GM18502 (cell line): ENCODE measurements at regions not wholly inside any gene's neighbourhood (a gene's known extent, or its start where the extent isn't known, plus 50 kb on each side); places are given as distances from the start of the nearest gene placed in this dataset.

ENCODE experiments used
- ATAC-seq: cut with Tn5 transposase; IDR thresholded peaks from one replicate; pipeline ENCODE4 v1.9.1; 2021; ENCODE audit warnings: mild to moderate bottlenecking; ENCODE audit not compliant: unreplicated experiment, poor library complexity

GRCh38 chr17:77572851-77573250, 385.7 kb upstream of the TNRC6C start:
- no peak for ATAC-seq

- no peak for ATAC-seq
Measured at GRCh38 chr17:77577491-77577890, 381.0 kb upstream of the TNRC6C start.

- no peak for ATAC-seq
Measured at GRCh38 chr17:77579131-77579530, 379.4 kb upstream of the TNRC6C start.

- ATAC-seq, result no peak
Measured at GRCh38 chr17:77579682-77580081, 378.8 kb upstream of the TNRC6C start.

GRCh38 chr17:77580531-77581270, 377.8 kb upstream of the TNRC6C start:
- no peak for ATAC-seq

GRCh38 chr17:77581480-77581879, 377.0 kb upstream of the TNRC6C start:
- no peak for ATAC-seq

GRCh38 chr17:77585142-77585860, 373.2 kb upstream of the TNRC6C start:
- no peak for ATAC-seq

- no peak for ATAC-seq
Measured at GRCh38 chr17:77590951-77591735, 367.4 kb upstream of the TNRC6C start.

GRCh38 chr17:77592106-77592865, 366.2 kb upstream of the TNRC6C start:
- ATAC-seq, result no peak

GRCh38 chr17:77593081-77593480, 365.4 kb upstream of the TNRC6C start:
- ATAC-seq, result no peak

GRCh38 chr17:77594416-77595209, 363.9 kb upstream of the TNRC6C start:
- no peak for ATAC-seq

- ATAC-seq, result no peak
Measured at GRCh38 chr17:77596491-77597417, 361.7 kb upstream of the TNRC6C start.

GRCh38 chr17:77597418-77598240, 360.9 kb upstream of the TNRC6C start:
- ATAC-seq, result no peak

- ATAC-seq, result no peak
Measured at GRCh38 chr17:77598241-77598620, 360.3 kb upstream of the TNRC6C start.

- ATAC-seq, result no peak
Measured at GRCh38 chr17:77599699-77600098, 358.8 kb upstream of the TNRC6C start.

- ATAC-seq, result no peak
Measured at GRCh38 chr17:77600346-77600745, 358.2 kb upstream of the TNRC6C start.

- ATAC-seq, result no peak
Measured at GRCh38 chr17:77601054-77601979, 357.2 kb upstream of the TNRC6C start.
